Fibroblast of the aortic adventitia (primary cell): ENCODE measurements at regions not wholly inside any gene's neighbourhood (a gene's known extent, or its start where the extent isn't known, plus 50 kb on each side); places are given as distances from the start of the nearest gene placed in this dataset.

Experiments used
- DNase-seq: peaks from one replicate; pipeline ENCODE4 v3.0.0-alpha.2; 2010; ENCODE audit warnings: low read depth
- H3K4me3 ChIP-seq: 2 replicates; pipeline ENCODE4 v1.5.1; 2011; ENCODE audit warnings: low read depth, mild to moderate bottlenecking, control low read depth, low read length, moderate library complexity
- TF ChIP-seq, protein P1 (sequence below): IDR thresholded peaks from 2 replicates; pipeline ENCODE4 v1.5.1; 2011; ENCODE audit warnings: mild to moderate bottlenecking, low read length, control low read depth, inconsistent platforms; ENCODE audit not compliant: insufficient read depth

DNA sequence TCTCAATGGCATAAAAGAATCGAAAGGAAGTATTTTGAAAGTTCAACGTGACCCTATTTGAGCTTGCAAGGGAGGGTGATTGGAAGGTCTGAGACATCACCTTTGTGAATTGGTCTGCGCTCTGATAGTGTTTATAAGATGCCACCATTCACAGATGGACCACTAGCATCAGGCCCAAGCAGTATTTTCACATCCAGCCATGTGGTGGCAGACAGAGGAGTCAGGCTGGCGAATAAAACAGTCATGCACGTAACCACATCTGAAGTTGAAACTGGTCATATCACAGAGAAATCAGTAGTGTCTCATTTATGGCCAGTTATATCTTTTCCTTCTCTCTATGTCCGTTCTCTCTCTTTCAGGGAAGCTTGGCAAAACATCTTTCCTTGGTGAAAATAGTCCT lies 170.1 kb upstream of the ONECUT1 start:
- H3K4me3 ChIP-seq: no peak overlapping the region
- TF ChIP-seq, protein P1, sequence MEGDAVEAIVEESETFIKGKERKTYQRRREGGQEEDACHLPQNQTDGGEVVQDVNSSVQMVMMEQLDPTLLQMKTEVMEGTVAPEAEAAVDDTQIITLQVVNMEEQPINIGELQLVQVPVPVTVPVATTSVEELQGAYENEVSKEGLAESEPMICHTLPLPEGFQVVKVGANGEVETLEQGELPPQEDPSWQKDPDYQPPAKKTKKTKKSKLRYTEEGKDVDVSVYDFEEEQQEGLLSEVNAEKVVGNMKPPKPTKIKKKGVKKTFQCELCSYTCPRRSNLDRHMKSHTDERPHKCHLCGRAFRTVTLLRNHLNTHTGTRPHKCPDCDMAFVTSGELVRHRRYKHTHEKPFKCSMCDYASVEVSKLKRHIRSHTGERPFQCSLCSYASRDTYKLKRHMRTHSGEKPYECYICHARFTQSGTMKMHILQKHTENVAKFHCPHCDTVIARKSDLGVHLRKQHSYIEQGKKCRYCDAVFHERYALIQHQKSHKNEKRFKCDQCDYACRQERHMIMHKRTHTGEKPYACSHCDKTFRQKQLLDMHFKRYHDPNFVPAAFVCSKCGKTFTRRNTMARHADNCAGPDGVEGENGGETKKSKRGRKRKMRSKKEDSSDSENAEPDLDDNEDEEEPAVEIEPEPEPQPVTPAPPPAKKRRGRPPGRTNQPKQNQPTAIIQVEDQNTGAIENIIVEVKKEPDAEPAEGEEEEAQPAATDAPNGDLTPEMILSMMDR: no peak
- no peak for DNase-seq

DNA sequence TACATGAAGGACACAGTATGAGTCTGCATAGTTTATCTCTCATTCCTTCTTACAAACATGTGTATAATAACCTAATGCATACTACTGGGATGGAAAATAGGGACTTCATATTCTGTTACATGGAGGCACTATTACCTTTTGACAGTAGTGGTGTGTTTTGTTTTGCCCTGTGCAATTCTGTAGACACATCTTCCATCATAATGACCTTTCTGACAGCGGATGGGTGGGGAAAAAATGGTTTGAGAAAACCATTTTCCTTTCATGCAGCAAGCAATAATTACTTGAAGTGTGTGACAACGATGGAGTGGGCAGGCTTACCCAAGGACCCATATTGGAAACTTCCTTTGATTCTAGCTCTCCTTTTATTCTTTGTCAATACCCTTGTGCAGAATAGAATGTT lies 153.6 kb upstream of the ONECUT1 start:
- TF ChIP-seq, protein P1: no peak
- no peak overlapping the region for H3K4me3 ChIP-seq
- no peak for DNase-seq

DNA sequence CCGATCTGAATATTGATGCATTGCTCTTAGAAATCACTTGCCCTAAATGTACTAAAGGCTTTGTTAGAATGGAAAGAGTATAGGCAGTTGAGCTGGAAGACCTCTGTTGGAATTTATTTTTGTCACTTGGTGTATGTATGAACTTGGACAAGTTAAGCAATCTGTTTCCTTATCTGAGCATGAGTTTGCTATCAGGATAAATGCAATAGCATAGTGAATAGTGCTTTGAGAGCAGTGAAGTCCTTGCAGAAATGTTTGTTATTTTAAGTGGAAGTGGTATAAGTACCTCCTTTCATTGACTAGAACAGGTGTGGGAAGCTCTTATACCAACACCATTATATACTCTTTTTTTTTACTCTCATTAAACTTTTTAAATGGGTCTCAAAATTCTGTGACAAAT lies 146.4 kb upstream of the ONECUT1 start:
- no peak overlapping the region for H3K4me3 ChIP-seq
- TF ChIP-seq, protein P1: no peak
- DNase-seq: no peak

DNA sequence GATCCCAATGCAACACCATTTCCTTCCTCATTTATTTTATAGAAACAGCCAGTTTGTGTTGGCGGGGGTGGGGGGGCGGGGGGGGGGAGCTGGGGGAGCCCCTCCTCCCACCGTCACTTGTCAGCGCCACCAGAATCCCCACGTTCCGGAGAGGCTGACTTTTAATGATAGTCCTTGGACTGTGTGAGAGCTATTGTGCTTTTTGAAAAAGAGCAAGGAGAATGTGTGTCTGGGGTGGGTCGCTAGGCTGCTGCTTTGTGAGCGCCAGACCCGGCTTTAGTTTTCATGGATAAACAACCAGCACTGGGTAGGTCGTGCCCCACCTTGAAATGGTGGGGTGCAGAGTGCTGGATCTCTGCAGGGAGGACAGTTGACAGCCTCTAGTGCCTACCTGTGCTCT lies 135.0 kb upstream of the ONECUT1 start:
- DNase-seq: no peak
- TF ChIP-seq, protein P1: no peak
- H3K4me3 ChIP-seq: no peak overlapping the region

DNA sequence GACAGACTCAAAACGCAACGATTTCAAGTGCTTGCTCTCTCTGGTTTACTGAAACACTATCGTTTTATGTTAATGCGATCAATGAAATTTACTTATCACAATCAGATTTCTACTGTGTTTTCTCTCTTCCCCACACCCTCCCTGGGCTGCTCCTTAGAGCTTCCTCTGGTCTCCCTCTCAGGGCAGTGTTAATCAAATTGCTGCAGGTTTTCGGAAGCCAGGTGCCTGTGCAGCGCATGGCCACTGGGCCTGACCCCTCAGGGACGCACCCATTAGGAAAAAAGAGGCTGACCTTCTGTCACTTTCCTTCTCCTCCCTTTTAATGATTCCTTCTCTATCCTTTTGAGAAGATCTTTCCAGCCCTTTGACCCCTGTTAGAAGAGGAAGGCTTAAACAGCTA lies 134.5 kb upstream of the ONECUT1 start:
- TF ChIP-seq, protein P1: no peak
- DNase-seq: no peak
- H3K4me3 ChIP-seq: no peak overlapping the region

DNA sequence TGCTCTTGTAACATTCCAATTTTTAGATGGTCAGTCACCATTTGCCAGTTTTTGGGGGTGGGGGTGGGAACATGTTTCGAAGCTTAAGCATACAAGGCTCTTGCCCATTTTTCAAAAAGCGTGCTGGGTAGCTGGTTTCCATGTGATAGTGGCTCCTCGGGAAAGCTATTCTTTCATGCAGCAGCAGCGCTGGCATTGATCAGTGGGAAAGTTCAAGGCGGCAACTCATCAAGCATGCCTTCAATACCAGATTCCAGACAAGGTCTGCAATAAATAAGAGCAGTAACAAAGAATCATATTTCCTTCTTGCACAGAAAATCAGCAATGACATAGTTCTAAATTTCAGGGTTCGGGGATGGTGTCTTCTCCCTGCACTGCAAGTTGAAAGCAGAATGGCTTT lies 133.5 kb upstream of the ONECUT1 start:
- TF ChIP-seq, protein P1: no peak

DNA sequence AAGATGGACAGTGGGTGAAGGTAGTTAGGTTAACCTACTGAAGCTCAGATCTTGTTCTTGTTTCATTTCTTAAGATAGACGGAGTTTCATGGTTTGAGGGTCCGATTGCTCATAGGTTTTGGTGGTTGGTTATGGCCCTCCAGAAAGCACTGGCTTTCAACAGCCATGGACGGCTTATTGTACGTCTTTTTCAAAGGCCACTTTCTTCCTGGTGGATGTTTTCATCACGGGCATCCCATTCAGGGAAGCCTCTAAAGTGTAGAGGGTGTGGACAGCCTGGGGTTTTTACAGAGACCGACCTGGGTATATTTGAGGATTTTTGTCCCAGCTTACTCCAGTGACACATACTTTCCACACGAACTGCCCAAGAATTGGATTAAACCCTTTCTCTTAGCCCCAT lies 132.7 kb upstream of the ONECUT1 start:
- no peak for DNase-seq

More for the DNA sequence above, 133.5 kb upstream of the ONECUT1 start:
- no peak overlapping the region for H3K4me3 ChIP-seq
- no peak for DNase-seq

More for the DNA sequence above, 132.7 kb upstream of the ONECUT1 start:
- TF ChIP-seq, protein P1: no peak
- no peak overlapping the region for H3K4me3 ChIP-seq
